ENCODE measurements at regions not wholly inside any gene's neighbourhood (a gene's known extent, or its start where the extent isn't known, plus 50 kb on each side); places are given as distances from the start of the nearest gene placed in this dataset.
"Not testable (repeated sequence)": the region's sequence is repeated elsewhere in the genome, so short reads cannot be mapped to it uniquely, and the experiment has no call there.

GRCh38 chr4:156290026-156290425 lies 336.4 kb upstream of the CTSO start:
- H3K36me3 ChIP-seq (ENCODE audit: control insufficient read depth, insufficient read depth, low read length); H3K4me1 ChIP-seq (ENCODE audit: control insufficient read depth, insufficient read depth, low read length); H3K27me3 ChIP-seq (ENCODE audit: control insufficient read depth, insufficient read depth, low read length); DNase-seq (ENCODE audit: low read depth in 4 of 6, low spot score in 6 of 6); H3K4me3 ChIP-seq (ENCODE audit: low read depth, low read length); H3K9me3 ChIP-seq (ENCODE audit: control insufficient read depth, insufficient read depth, low read length); H3K27ac ChIP-seq (ENCODE audit: low read depth, low read length): not testable (repeated sequence)
- WGBS (ENCODE audit: insufficient coverage) = 92% methylated on average over 11 of the region's 19 CpGs

GRCh38 chr4:156280686-156281085 lies 327.0 kb upstream of the CTSO start:
- no peak for DNase-seq (ENCODE audit: low read depth in 4 of 6, low spot score in 6 of 6)
- Histone ChIP-seq H3K9me3 (ENCODE audit: control insufficient read depth, insufficient read depth, low read length) (no peaks in the 10 kb centered on the region), H3K36me3 (ENCODE audit: control insufficient read depth, insufficient read depth, low read length) (no peaks in the 10 kb centered on the region), H3K4me1 (ENCODE audit: control insufficient read depth, insufficient read depth, low read length) (no peaks in the 10 kb centered on the region), H3K27ac (ENCODE audit: low read depth, low read length) (no peak overlapping the region), H3K4me3 (ENCODE audit: low read depth, low read length) (no peak overlapping the region), H3K27me3 (ENCODE audit: control insufficient read depth, insufficient read depth, low read length) (no peaks in the 10 kb centered on the region)
- WGBS (ENCODE audit: insufficient coverage) = no CpG with 5 or more reads among the region's 3 CpGs

DNA sequence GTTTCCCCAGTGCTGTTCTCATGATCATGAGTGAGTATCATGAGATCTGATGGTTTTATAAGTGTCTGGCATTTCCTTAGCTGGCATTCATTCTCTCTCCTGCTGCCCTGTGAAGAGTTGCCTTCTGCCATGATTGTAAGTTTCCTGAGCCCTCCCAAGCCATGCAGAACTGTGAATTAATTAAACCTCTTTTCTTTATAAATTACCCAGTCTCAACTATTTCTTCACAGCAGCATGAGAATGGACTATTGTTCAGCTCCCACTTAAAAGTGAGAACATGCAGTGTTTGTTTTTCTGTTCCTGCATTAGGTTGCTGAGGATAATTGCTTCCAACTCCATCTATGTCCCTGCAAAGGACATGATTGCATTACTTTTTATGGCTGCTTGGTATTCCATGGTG lies 311.7 kb upstream of the CTSO start:
- Histone ChIP-seq H3K4me3 (ENCODE audit: low read depth, low read length) (no peak overlapping the region), H3K4me1 (ENCODE audit: control insufficient read depth, insufficient read depth, low read length) (no peaks in the 10 kb centered on the region)

DNA sequence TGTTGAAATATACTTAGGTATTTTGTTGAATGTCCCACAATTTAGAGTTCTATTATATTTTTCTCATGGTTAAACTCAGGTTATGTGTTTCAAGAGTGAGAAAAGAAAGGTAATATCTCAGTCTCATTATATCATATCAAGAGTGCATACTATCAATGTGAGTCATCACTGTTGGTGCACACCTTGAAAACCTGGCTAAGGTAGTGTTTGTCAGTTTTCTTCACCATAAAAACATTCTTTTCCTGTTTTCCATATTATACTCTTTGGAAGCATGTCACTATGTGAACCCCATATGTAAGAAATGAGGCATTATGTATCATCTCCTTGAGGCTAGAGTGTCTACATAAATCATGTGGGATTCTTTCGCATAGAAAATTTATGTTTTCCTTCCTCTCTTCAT lies 307.6 kb upstream of the CTSO start:
- Histone ChIP-seq H3K27ac (ENCODE audit: low read depth, low read length) (no peak overlapping the region), H3K36me3 (ENCODE audit: control insufficient read depth, insufficient read depth, low read length) (no peaks in the 10 kb centered on the region), H3K4me3 (ENCODE audit: low read depth, low read length) (no peak overlapping the region), H3K9me3 (ENCODE audit: control insufficient read depth, insufficient read depth, low read length) (no peaks in the 10 kb centered on the region), H3K27me3 (ENCODE audit: control insufficient read depth, insufficient read depth, low read length) (no peaks in the 10 kb centered on the region), H3K4me1 (ENCODE audit: control insufficient read depth, insufficient read depth, low read length) (no peaks in the 10 kb centered on the region)
- no peak for DNase-seq (ENCODE audit: low read depth in 4 of 6, low spot score in 6 of 6)
- WGBS (ENCODE audit: insufficient coverage) = no CpG with 5 or more reads among the region's 1 CpG

More for the DNA sequence above, 311.7 kb upstream of the CTSO start:
- H3K27ac ChIP-seq (ENCODE audit: low read depth, low read length) = no peak overlapping the region
- H3K27me3 ChIP-seq (ENCODE audit: control insufficient read depth, insufficient read depth, low read length) = no peaks in the 10 kb centered on the region
- H3K36me3 ChIP-seq (ENCODE audit: control insufficient read depth, insufficient read depth, low read length) = no peaks in the 10 kb centered on the region
- DNase-seq (ENCODE audit: low read depth in 4 of 6, low spot score in 6 of 6) = no peak
- no peaks in the 10 kb centered on the region for H3K9me3 ChIP-seq (ENCODE audit: control insufficient read depth, insufficient read depth, low read length)

GRCh38 chr4:156255230-156256007 lies 301.8 kb upstream of the CTSO start:
- Histone ChIP-seq H3K4me1 (ENCODE audit: control insufficient read depth, insufficient read depth, low read length) (no peaks in the 10 kb centered on the region), H3K9me3 (ENCODE audit: control insufficient read depth, insufficient read depth, low read length) (no peaks in the 10 kb centered on the region), H3K4me3 (ENCODE audit: low read depth, low read length) (no peak overlapping the region), H3K27ac (ENCODE audit: low read depth, low read length) (no peak overlapping the region), H3K36me3 (ENCODE audit: control insufficient read depth, insufficient read depth, low read length) (no peaks in the 10 kb centered on the region), H3K27me3 (ENCODE audit: control insufficient read depth, insufficient read depth, low read length) (no peaks in the 10 kb centered on the region)
- peak in 2 of 6 donors; percentile 47 to 50 for DNase-seq (ENCODE audit: low read depth in 4 of 6, low spot score in 6 of 6)
- WGBS (ENCODE audit: insufficient coverage) = 40% methylated on average over 1 of the region's 5 CpGs

DNA sequence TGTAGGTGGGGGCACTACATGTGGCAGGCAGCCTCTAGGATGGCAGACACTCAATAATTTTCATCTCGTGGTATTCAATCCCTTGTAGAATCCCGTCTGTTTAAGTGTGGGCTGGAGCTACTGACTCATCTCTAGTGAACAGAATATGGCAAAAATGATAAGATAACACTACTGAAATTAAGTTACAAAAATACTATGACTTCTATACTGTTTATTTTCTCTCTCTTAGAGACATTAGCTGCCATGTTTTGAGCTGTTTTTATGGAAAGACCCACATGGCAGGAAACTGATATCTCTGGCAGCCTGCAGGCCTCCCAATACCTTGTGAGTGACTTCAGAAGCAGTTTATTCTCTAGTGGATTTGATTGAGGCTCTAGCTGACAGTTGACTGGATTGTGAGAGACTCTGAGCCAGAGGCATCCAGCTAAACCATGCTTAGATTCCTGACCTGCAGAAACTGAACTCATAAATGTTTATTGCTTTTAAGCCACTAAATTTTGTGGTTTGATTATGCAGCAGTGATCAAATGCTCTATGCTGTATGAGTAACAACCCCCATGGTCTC lies 298.8 kb upstream of the CTSO start:
- no peak for DNase-seq (ENCODE audit: low read depth in 4 of 6, low spot score in 6 of 6)
- H3K27ac ChIP-seq (ENCODE audit: low read depth, low read length) = no peak overlapping the region
- no peak overlapping the region for H3K4me3 ChIP-seq (ENCODE audit: low read depth, low read length)
- H3K36me3 ChIP-seq (ENCODE audit: control insufficient read depth, insufficient read depth, low read length) = no peaks in the 10 kb centered on the region
- no CpG with 5 or more reads among the region's 2 CpGs for WGBS (ENCODE audit: insufficient coverage)
- no peaks in the 10 kb centered on the region for H3K27me3 ChIP-seq (ENCODE audit: control insufficient read depth, insufficient read depth, low read length)
- H3K4me1 ChIP-seq (ENCODE audit: control insufficient read depth, insufficient read depth, low read length) = no peaks in the 10 kb centered on the region
- H3K9me3 ChIP-seq (ENCODE audit: control insufficient read depth, insufficient read depth, low read length) = no peaks in the 10 kb centered on the region

DNA sequence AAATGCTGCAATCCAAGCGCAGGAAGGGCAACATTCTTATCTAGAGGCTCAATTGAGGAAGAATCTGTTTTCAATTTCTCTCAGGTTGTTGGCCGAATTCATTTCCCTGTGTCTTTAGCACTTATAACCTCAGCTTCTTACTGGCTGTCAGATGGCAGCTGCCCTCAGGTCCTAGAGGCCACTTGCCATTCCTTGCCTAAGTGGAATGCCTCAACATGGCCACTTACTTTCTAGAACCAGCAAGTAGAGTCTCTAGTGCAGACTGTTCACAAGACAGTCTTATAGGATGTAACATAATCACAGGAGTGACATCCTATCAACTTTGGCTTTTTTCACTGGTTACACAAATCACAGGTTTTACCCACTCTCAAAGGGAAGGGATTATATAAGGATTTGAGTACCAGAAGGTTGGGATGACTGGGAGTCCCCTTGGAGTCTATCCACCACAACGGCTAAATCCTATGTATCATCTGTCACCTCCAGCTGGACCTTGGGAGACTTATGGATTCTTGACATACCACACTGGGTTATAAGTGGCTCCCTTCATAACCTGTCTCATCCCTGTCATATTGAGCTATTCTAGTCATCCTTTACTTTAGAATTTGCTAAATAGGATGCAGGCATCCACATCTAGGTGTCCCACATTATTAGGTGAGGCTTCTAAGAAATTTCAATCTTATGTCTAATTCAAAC lies 297.9 kb upstream of the CTSO start:
- no peak for DNase-seq (ENCODE audit: low read depth in 4 of 6, low spot score in 6 of 6)
- 100% methylated on average over 1 of the region's 3 CpGs for WGBS (ENCODE audit: insufficient coverage)
- no peak overlapping the region for H3K27ac ChIP-seq (ENCODE audit: low read depth, low read length)
- no peak overlapping the region for H3K4me3 ChIP-seq (ENCODE audit: low read depth, low read length)
- H3K36me3 ChIP-seq (ENCODE audit: control insufficient read depth, insufficient read depth, low read length) = no peaks in the 10 kb centered on the region
- no peaks in the 10 kb centered on the region for H3K9me3 ChIP-seq (ENCODE audit: control insufficient read depth, insufficient read depth, low read length)
- H3K4me1 ChIP-seq (ENCODE audit: control insufficient read depth, insufficient read depth, low read length) = no peaks in the 10 kb centered on the region
- H3K27me3 ChIP-seq (ENCODE audit: control insufficient read depth, insufficient read depth, low read length) = no peaks in the 10 kb centered on the region

- no CpG with 5 or more reads among the region's 3 CpGs for WGBS (ENCODE audit: insufficient coverage)
- no peak overlapping the region for H3K27ac ChIP-seq (ENCODE audit: low read depth, low read length)
- no peak for DNase-seq (ENCODE audit: low read depth in 4 of 6, low spot score in 6 of 6)
- no peaks in the 10 kb centered on the region for H3K4me1 ChIP-seq (ENCODE audit: control insufficient read depth, insufficient read depth, low read length)
- no peaks in the 10 kb centered on the region for H3K9me3 ChIP-seq (ENCODE audit: control insufficient read depth, insufficient read depth, low read length)
- no peaks in the 10 kb centered on the region for H3K27me3 ChIP-seq (ENCODE audit: control insufficient read depth, insufficient read depth, low read length)
- no peak overlapping the region for H3K4me3 ChIP-seq (ENCODE audit: low read depth, low read length)
- no peaks in the 10 kb centered on the region for H3K36me3 ChIP-seq (ENCODE audit: control insufficient read depth, insufficient read depth, low read length)
Measured at GRCh38 chr4:156248917-156249316, 295.3 kb upstream of the CTSO start.

GRCh38 chr4:156247470-156247869 lies 293.8 kb upstream of the CTSO start:
- no peaks in the 10 kb centered on the region for H3K27me3 ChIP-seq (ENCODE audit: control insufficient read depth, insufficient read depth, low read length)
- H3K4me3 ChIP-seq (ENCODE audit: low read depth, low read length) = no peak overlapping the region
- no peak for DNase-seq (ENCODE audit: low read depth in 4 of 6, low spot score in 6 of 6)
- no peaks in the 10 kb centered on the region for H3K36me3 ChIP-seq (ENCODE audit: control insufficient read depth, insufficient read depth, low read length)
- H3K4me1 ChIP-seq (ENCODE audit: control insufficient read depth, insufficient read depth, low read length) = no peaks in the 10 kb centered on the region
- H3K27ac ChIP-seq (ENCODE audit: low read depth, low read length) = no peak overlapping the region
- WGBS (ENCODE audit: insufficient coverage) = no CpG with 5 or more reads among the region's 2 CpGs
- no peaks in the 10 kb centered on the region for H3K9me3 ChIP-seq (ENCODE audit: control insufficient read depth, insufficient read depth, low read length)

- H3K9me3 ChIP-seq (ENCODE audit: control insufficient read depth, insufficient read depth, low read length) = no peaks in the 10 kb centered on the region
- no peak overlapping the region for H3K27ac ChIP-seq (ENCODE audit: low read depth, low read length)
- WGBS (ENCODE audit: insufficient coverage) = 75% methylated on average over 1 of the region's 4 CpGs
- no peak for DNase-seq (ENCODE audit: low read depth in 4 of 6, low spot score in 6 of 6)
- no peaks in the 10 kb centered on the region for H3K36me3 ChIP-seq (ENCODE audit: control insufficient read depth, insufficient read depth, low read length)
- no peaks in the 10 kb centered on the region for H3K4me1 ChIP-seq (ENCODE audit: control insufficient read depth, insufficient read depth, low read length)
- no peaks in the 10 kb centered on the region for H3K27me3 ChIP-seq (ENCODE audit: control insufficient read depth, insufficient read depth, low read length)
- no peak overlapping the region for H3K4me3 ChIP-seq (ENCODE audit: low read depth, low read length)
Measured at GRCh38 chr4:156243015-156243414, 289.3 kb upstream of the CTSO start.
